Trophoblast cell (in vitro differentiated cells and primary cell): ENCODE measurements at regions not wholly inside any gene's neighbourhood (a gene's known extent, or its start where the extent isn't known, plus 50 kb on each side); places are given as distances from the start of the nearest gene placed in this dataset.
A peak's percentile ranks its signal among the peaks of the same experiment; 100 is the strongest.

Experiments
- DNase-seq, 2 donors: peaks; one replicate each; pipeline ENCODE4 v3.0.0-alpha.2; 2016
- H2AFZ ChIP-seq: 2 replicates; pipeline ENCODE4 v1.6.1; 2013; ENCODE audit warnings: low read length, moderate library complexity, mild to moderate bottlenecking; ENCODE audit not compliant: insufficient read depth, poor library complexity
- H2AK5ac ChIP-seq: 2 replicates; pipeline ENCODE4 v1.6.1; 2013; ENCODE audit warnings: mild to moderate bottlenecking, low read length
- H2BK120ac ChIP-seq: 2 replicates; pipeline ENCODE4 v1.6.1; 2013; ENCODE audit warnings: low read length, mild to moderate bottlenecking, moderate library complexity; ENCODE audit not compliant: insufficient read depth, poor library complexity
- H2BK12ac ChIP-seq: 2 replicates; pipeline ENCODE4 v1.6.1; 2013; ENCODE audit warnings: mild to moderate bottlenecking, low read length, moderate library complexity
- H2BK5ac ChIP-seq: 2 replicates; pipeline ENCODE4 v1.6.1; 2013; ENCODE audit warnings: low read length, low read depth, moderate library complexity, mild to moderate bottlenecking; ENCODE audit not compliant: poor library complexity
- H3K14ac ChIP-seq: 2 replicates; pipeline ENCODE4 v1.6.1; 2013; ENCODE audit warnings: mild to moderate bottlenecking, low read length
- H3K18ac ChIP-seq: 2 replicates; pipeline ENCODE4 v1.6.1; 2013; ENCODE audit warnings: mild to moderate bottlenecking, low read length
- H3K23ac ChIP-seq: 2 replicates; pipeline ENCODE4 v1.6.1; 2013; ENCODE audit warnings: low read length
- H3K27ac ChIP-seq: 2 replicates; pipeline ENCODE4 v1.5.1; 2013; ENCODE audit warnings: low read depth, mild to moderate bottlenecking, inconsistent platforms, low read length, moderate library complexity
- H3K27me3 ChIP-seq: 2 replicates; pipeline ENCODE4 v1.6.1; 2013; ENCODE audit warnings: inconsistent platforms, mild to moderate bottlenecking, low read length, moderate library complexity; ENCODE audit not compliant: insufficient read depth
- H3K36me3 ChIP-seq, 2 experiments: 1 replicate in 1 of 2; 2 replicates in 1 of 2; pipeline ENCODE4 v1.6.1; 2013; ENCODE audit warnings: low read length in 2 of 2, mild to moderate bottlenecking in 2 of 2, moderate library complexity in 1 of 2; ENCODE audit not compliant: insufficient read depth in 2 of 2, control insufficient read depth in 1 of 2
- H3K4ac ChIP-seq: 2 replicates; pipeline ENCODE4 v1.6.1; 2013; ENCODE audit warnings: low read depth, mild to moderate bottlenecking, low read length, moderate library complexity
- H3K4me1 ChIP-seq, 2 experiments: 1 replicate in 1 of 2; 2 replicates in 1 of 2; pipeline ENCODE4 v1.6.1; 2013; ENCODE audit warnings: low read length in 2 of 2, mild to moderate bottlenecking in 2 of 2, moderate library complexity in 1 of 2; ENCODE audit not compliant: insufficient read depth in 2 of 2, control insufficient read depth in 1 of 2
- H3K4me2 ChIP-seq: 2 replicates; pipeline ENCODE4 v1.6.1; 2013; ENCODE audit warnings: inconsistent platforms, mild to moderate bottlenecking, low read length, moderate library complexity
- H3K4me3 ChIP-seq: 2 replicates; pipeline ENCODE4 v1.5.1; 2013; ENCODE audit warnings: mild to moderate bottlenecking, low read depth, low read length, inconsistent platforms
- H3K79me1 ChIP-seq: one replicate; pipeline ENCODE4 v1.6.1; 2013; ENCODE audit warnings: low read length
- H3K79me2 ChIP-seq: 2 replicates; pipeline ENCODE4 v1.6.1; 2013; ENCODE audit warnings: low read length, mild to moderate bottlenecking; ENCODE audit not compliant: control insufficient read depth, insufficient read depth, poor library complexity
- H3K9ac ChIP-seq: 2 replicates; pipeline ENCODE4 v1.6.1; 2013; ENCODE audit warnings: mild to moderate bottlenecking, low read length
- H3K9me3 ChIP-seq: 2 replicates; pipeline ENCODE4 v1.6.1; 2013; ENCODE audit warnings: low read depth, mild to moderate bottlenecking, control low read depth, inconsistent platforms, low read length; ENCODE audit not compliant: insufficient read depth
- H4K12ac ChIP-seq: 2 replicates; pipeline ENCODE4 v1.6.1; 2013; ENCODE audit warnings: low read depth, mild to moderate bottlenecking, low read length, moderate library complexity
- H4K8ac ChIP-seq: 2 replicates; pipeline ENCODE4 v1.6.1; 2013; ENCODE audit warnings: low read depth, mild to moderate bottlenecking, low read length, moderate library complexity
- H4K91ac ChIP-seq: one replicate; pipeline ENCODE4 v1.6.1; 2013; ENCODE audit warnings: low read depth, mild to moderate bottlenecking, low read length, moderate library complexity
- WGBS: extraction: QIAGEN DNeasy Blood & Tissue Kit; methylation state at CpG from one replicate; pipeline ENCODE4 v1.1.7; 2013; ENCODE audit warnings: missing lambda C conversion rate; ENCODE audit not compliant: insufficient read length, insufficient coverage; ENCODE audit errors: extremely low coverage; 5-methylcytosine and 5-hydroxymethylcytosine counted together

DNA sequence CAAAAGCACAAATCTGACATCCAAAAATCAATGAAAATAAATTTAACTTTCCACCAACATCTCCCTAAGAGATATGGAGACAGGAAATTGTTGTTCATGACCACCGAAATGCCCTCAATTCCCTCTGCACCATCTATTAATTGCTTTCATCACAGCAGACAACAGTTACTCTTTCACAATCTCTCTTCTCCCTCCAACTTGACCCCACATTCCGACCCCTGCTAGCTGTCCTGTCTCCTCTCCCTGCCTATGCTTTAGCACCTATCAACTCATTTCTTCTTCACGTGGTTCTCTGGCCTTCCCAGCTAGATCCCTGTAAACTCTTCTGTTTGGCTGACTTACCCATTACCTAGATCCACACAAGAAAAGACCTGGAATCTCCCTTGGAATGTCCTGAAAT lies 173.9 kb upstream of the ADAMTS9 start:
- Histone ChIP-seq H3K4me1 (peaks cover 0 to 3% of the 10 kb centered on the region in 2 experiments), H3K4me2 (no peak overlapping the region), H2AK5ac (no peak overlapping the region), H3K18ac (no peak overlapping the region), H3K4me3 (no peak overlapping the region), H3K27ac (no peak overlapping the region), H3K79me1 (no peaks in the 10 kb centered on the region), H3K27me3 (no peaks in the 10 kb centered on the region), H3K36me3 (no peaks in the 10 kb centered on the region), H3K23ac (no peak overlapping the region), H2BK120ac (no peak overlapping the region), H3K4ac (no peak overlapping the region), H2BK12ac (no peak overlapping the region), H3K9me3 (no peaks in the 10 kb centered on the region), H3K14ac (no peak overlapping the region), H3K9ac (no peak overlapping the region), H2AFZ (no peak overlapping the region), H4K91ac (no peak overlapping the region), H4K8ac (no peak overlapping the region), H3K79me2 (no peaks in the 10 kb centered on the region), H2BK5ac (no peak overlapping the region), H4K12ac (no peak overlapping the region)
- DNase-seq: no peak
- no CpG with 5 or more reads among the region's 3 CpGs for WGBS

DNA sequence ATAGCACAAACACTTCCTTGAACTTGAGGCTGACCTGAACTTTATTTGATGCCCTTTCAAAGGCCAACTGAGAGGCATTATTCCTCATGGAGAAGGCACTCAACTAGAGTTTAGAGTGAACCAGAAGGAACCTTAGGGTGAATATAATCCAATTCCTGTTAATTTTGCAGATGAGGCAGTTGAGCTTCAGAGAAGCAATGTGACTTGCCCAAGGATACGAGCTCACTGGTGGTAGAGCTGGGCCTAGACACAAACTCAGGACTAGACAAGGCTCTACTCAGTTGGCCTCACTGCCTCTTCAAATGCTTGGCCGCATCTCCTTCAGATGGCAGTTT lies 172.7 kb upstream of the ADAMTS9 start:
- no peak overlapping the region for H3K27ac ChIP-seq
- no CpG with 5 or more reads among the region's 2 CpGs for WGBS
- H2AK5ac ChIP-seq: no peak overlapping the region

DNA sequence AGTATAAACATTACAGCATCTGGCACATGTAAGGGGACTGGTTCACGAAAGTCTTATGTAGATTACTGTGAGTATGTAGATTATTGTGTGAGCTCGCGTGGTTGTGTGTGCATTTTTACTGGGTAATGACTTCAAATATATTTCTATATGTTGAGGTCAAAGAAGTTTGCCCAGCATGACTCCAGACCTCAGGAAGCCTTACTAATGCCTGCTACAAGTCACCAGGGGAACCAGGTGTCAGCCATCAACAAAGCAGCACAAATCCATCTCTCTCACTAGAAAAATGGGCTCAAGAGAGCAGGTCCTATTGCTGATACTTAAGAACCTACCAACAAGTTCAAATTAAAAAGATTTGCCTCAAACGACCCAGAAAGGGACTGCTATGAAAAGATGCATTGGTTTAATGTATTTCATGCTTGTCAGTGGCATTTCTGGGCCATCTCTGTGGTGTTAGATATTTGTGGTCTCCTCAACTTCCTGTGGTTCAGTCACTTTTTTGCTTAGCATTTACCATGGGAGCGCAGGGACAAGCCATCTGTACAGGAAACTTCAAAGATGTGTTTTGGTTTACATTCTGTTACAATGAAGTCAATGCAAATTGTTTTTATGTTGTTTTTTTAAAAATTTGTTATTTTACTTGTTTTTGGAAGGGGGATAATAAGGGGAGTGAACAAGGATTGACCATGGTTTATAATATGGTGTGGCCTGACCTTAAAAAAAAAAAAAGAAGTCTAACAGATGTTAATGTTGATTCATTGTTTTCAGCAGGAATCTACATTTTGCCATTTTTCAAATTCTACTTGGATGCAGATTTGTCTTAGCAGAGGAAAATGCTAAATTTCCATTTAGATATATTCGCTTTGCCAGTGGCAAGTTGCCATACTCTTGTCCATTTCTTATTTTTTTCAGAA lies 172.1 kb upstream of the ADAMTS9 start:
- DNase-seq: no peak
- no peak overlapping the region for H2BK5ac ChIP-seq
- H3K23ac ChIP-seq: no peak overlapping the region
- H3K18ac ChIP-seq: no peak overlapping the region
- no peak overlapping the region for H4K91ac ChIP-seq
- H3K4me1 ChIP-seq: peaks cover 0 to 3% of the 10 kb centered on the region in 2 experiments
- no peak overlapping the region for H3K4me3 ChIP-seq
- H4K8ac ChIP-seq: no peak overlapping the region
- H3K9me3 ChIP-seq: no peaks in the 10 kb centered on the region
- H3K14ac ChIP-seq: no peak overlapping the region
- H3K79me1 ChIP-seq: no peaks in the 10 kb centered on the region
- no peak overlapping the region for H2BK120ac ChIP-seq
- no peak overlapping the region for H3K4ac ChIP-seq
- H3K4me2 ChIP-seq: no peak overlapping the region
- H4K12ac ChIP-seq: no peak overlapping the region
- H2AFZ ChIP-seq: no peak overlapping the region
- no CpG with 5 or more reads among the region's 6 CpGs for WGBS
- H2AK5ac ChIP-seq: no peak overlapping the region
- H3K36me3 ChIP-seq: no peaks in the 10 kb centered on the region
- H3K9ac ChIP-seq: no peak overlapping the region
- H2BK12ac ChIP-seq: no peak overlapping the region
- H3K79me2 ChIP-seq: no peaks in the 10 kb centered on the region
- H3K27me3 ChIP-seq: no peaks in the 10 kb centered on the region
- H3K27ac ChIP-seq: no peak overlapping the region

More for the DNA sequence above, 172.7 kb upstream of the ADAMTS9 start:
- Histone ChIP-seq H3K79me2 (no peaks in the 10 kb centered on the region), H2AFZ (no peak overlapping the region), H3K9me3 (no peaks in the 10 kb centered on the region), H3K14ac (no peak overlapping the region), H3K23ac (no peak overlapping the region), H4K91ac (no peak overlapping the region), H3K4ac (no peak overlapping the region), H3K36me3 (no peaks in the 10 kb centered on the region), H3K4me3 (no peak overlapping the region), H3K18ac (no peak overlapping the region), H3K27me3 (no peaks in the 10 kb centered on the region), H2BK12ac (peak overlapping the region; percentile 65), H3K4me1 (peaks cover 0 to 3% of the 10 kb centered on the region in 2 experiments), H2BK120ac (no peak overlapping the region), H3K9ac (no peak overlapping the region), H3K79me1 (no peaks in the 10 kb centered on the region), H4K8ac (no peak overlapping the region), H4K12ac (no peak overlapping the region), H3K4me2 (no peak overlapping the region), H2BK5ac (no peak overlapping the region)
- no peak for DNase-seq

DNA sequence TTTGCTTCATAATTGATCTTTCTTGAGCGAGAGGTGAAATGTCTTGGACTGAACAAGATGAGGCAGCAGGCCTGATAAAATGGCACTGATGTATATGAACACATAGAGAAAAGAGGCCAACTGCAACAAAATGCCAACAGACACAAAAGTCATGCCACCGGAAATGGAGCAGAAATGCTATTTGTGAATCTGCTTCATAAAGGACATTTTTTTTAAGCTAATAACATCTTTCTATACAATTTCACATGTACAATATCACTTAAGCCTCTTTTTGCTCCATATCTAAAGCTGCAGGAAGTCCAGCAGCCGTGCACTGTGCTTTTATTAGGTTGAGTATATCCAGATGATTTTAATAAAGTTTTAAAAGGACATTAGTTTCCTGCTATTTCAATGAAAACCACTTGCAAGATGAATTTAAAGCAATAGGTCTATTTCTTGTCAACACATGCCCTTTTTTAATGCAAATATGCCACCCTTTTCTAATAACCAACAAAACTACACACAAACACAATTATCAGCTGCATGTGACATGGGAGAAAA lies 169.2 kb upstream of the ADAMTS9 start:
- no peak overlapping the region for H3K14ac ChIP-seq
- no peak overlapping the region for H3K4ac ChIP-seq
- H3K4me2 ChIP-seq: no peak overlapping the region
- no peaks in the 10 kb centered on the region for H3K79me1 ChIP-seq
- no CpG with 5 or more reads among the region's 3 CpGs for WGBS
- no peak overlapping the region for H2BK5ac ChIP-seq
- H2AK5ac ChIP-seq: no peak overlapping the region
- H3K79me2 ChIP-seq: no peaks in the 10 kb centered on the region
- H3K27ac ChIP-seq: no peak overlapping the region
- H3K23ac ChIP-seq: no peak overlapping the region
- H3K9me3 ChIP-seq: no peaks in the 10 kb centered on the region
- H3K27me3 ChIP-seq: no peaks in the 10 kb centered on the region
- H4K12ac ChIP-seq: no peak overlapping the region
- H3K18ac ChIP-seq: no peak overlapping the region
- no peak overlapping the region for H4K91ac ChIP-seq
- peaks cover 0 to 3% of the 10 kb centered on the region in 2 experiments for H3K4me1 ChIP-seq
- H4K8ac ChIP-seq: no peak overlapping the region
- no peak overlapping the region for H2AFZ ChIP-seq
- no peak overlapping the region for H2BK120ac ChIP-seq
- no peak overlapping the region for H3K4me3 ChIP-seq
- DNase-seq: no peak
- H2BK12ac ChIP-seq: no peak overlapping the region
- H3K9ac ChIP-seq: no peak overlapping the region
- H3K36me3 ChIP-seq: no peaks in the 10 kb centered on the region
